ENCODE measurements at regions not wholly inside any gene's neighbourhood (a gene's known extent, or its start where the extent isn't known, plus 50 kb on each side); places are given as distances from the start of the nearest gene placed in this dataset.

GRCh38 chr2:20145497-20146193 lies 79.3 kb downstream of the SDC1 start:
- H3K9me3 ChIP-seq (ENCODE audit: control insufficient read depth in 2 of 3, low read length in 3 of 3) = no peaks in the 10 kb centered on the region
- H3K9me3 Mint-ChIP-seq = no peaks in the 10 kb centered on the region
- H3K36me3 Mint-ChIP-seq = no peaks in the 10 kb centered on the region
- no peak overlapping the region for H3K4me3 ChIP-seq (ENCODE audit: low read length)
- H3K4me1 ChIP-seq (ENCODE audit: control insufficient read depth in 2 of 2, insufficient read depth in 2 of 2, low read length in 2 of 2) = no peaks in the 10 kb centered on the region
- no peaks in the 10 kb centered on the region for H3K27me3 ChIP-seq (ENCODE audit: control insufficient read depth in 2 of 2, insufficient read depth in 2 of 2, low read length in 2 of 2)
- no peak overlapping the region for H3K27ac ChIP-seq (ENCODE audit: low read depth, low read length)
- ATAC-seq (no peak), DNase-seq (no peak)
- no peaks in the 10 kb centered on the region for H3K4me1 Mint-ChIP-seq
- H3K36me3 ChIP-seq (ENCODE audit: control insufficient read depth in 2 of 3, insufficient read depth in 3 of 3, low read length in 3 of 3) = no peaks in the 10 kb centered on the region
- H3K27me3 Mint-ChIP-seq = peaks cover 14 to 18% (median 16%) of the 10 kb centered on the region in 5 donors
- ChIA-PET CTCF (no interaction called here), POLR2A (no interaction called here)
- intact Hi-C loops (cut with micrococcal nuclease) = no loop called here
- no peak overlapping the region for H3K4me3 Mint-ChIP-seq
- no peak overlapping the region for H3K27ac Mint-ChIP-seq

GRCh38 chr2:20144861-20145260 lies 80.1 kb downstream of the SDC1 start:
- no peaks in the 10 kb centered on the region for H3K36me3 Mint-ChIP-seq
- Histone ChIP-seq H3K4me3 (ENCODE audit: low read length) (no peak overlapping the region), H3K27me3 (ENCODE audit: control insufficient read depth in 2 of 2, insufficient read depth in 2 of 2, low read length in 2 of 2) (no peaks in the 10 kb centered on the region), H3K27ac (ENCODE audit: low read depth, low read length) (no peak overlapping the region), H3K36me3 (ENCODE audit: control insufficient read depth in 2 of 3, insufficient read depth in 3 of 3, low read length in 3 of 3) (no peaks in the 10 kb centered on the region), H3K4me1 (ENCODE audit: control insufficient read depth in 2 of 2, insufficient read depth in 2 of 2, low read length in 2 of 2) (no peaks in the 10 kb centered on the region), H3K9me3 (ENCODE audit: control insufficient read depth in 2 of 3, low read length in 3 of 3) (no peaks in the 10 kb centered on the region)
- no peaks in the 10 kb centered on the region for H3K9me3 Mint-ChIP-seq
- intact Hi-C loops (cut with micrococcal nuclease) = no loop called here
- DNase-seq = no peak
- CTCF ChIA-PET = no interaction called here
- H3K4me1 Mint-ChIP-seq = no peaks in the 10 kb centered on the region
- H3K27ac Mint-ChIP-seq = no peak overlapping the region
- H3K27me3 Mint-ChIP-seq = peaks cover 9 to 15% (median 13%) of the 10 kb centered on the region in 5 donors
- no peak for ATAC-seq
- no peak overlapping the region for H3K4me3 Mint-ChIP-seq
- POLR2A ChIA-PET = no interaction called here

GRCh38 chr2:20144196-20144595 lies 80.7 kb downstream of the SDC1 start:
- POLR2A ChIA-PET = no interaction called here
- H3K4me1 Mint-ChIP-seq = no peaks in the 10 kb centered on the region
- intact Hi-C loops (cut with micrococcal nuclease) = no loop called here
- H3K4me3 Mint-ChIP-seq = no peak overlapping the region
- CTCF ChIA-PET = no interaction called here
- H3K9me3 Mint-ChIP-seq = no peaks in the 10 kb centered on the region
- DNase-seq (no peak), ATAC-seq (no peak)
- peaks cover 6 to 13% (median 10%) of the 10 kb centered on the region in 5 donors for H3K27me3 Mint-ChIP-seq
- no peak overlapping the region for H3K27ac ChIP-seq (ENCODE audit: low read depth, low read length)
- H3K4me3 ChIP-seq (ENCODE audit: low read length) = no peak overlapping the region
- no peaks in the 10 kb centered on the region for H3K36me3 ChIP-seq (ENCODE audit: control insufficient read depth in 2 of 3, insufficient read depth in 3 of 3, low read length in 3 of 3)
- H3K27ac Mint-ChIP-seq = no peak overlapping the region
- H3K27me3 ChIP-seq (ENCODE audit: control insufficient read depth in 2 of 2, insufficient read depth in 2 of 2, low read length in 2 of 2) = no peaks in the 10 kb centered on the region
- H3K36me3 Mint-ChIP-seq = no peaks in the 10 kb centered on the region
- H3K4me1 ChIP-seq (ENCODE audit: control insufficient read depth in 2 of 2, insufficient read depth in 2 of 2, low read length in 2 of 2) = no peaks in the 10 kb centered on the region
- no peaks in the 10 kb centered on the region for H3K9me3 ChIP-seq (ENCODE audit: control insufficient read depth in 2 of 3, low read length in 3 of 3)

- ChIA-PET CTCF (interaction anchor here (0.7 kb wide), 1 partner anchor 602 kb away, joined by 3 read pairs; no protein-coding TSS in a partner anchor), POLR2A (no interaction called here)
- no peaks in the 10 kb centered on the region for H3K4me1 Mint-ChIP-seq
- peaks cover 4 to 8% (median 5%) of the 10 kb centered on the region in 5 donors for H3K27me3 Mint-ChIP-seq
- H3K36me3 Mint-ChIP-seq = no peaks in the 10 kb centered on the region
- H3K27ac Mint-ChIP-seq = no peak overlapping the region
- Histone ChIP-seq H3K27ac (ENCODE audit: low read depth, low read length) (no peak overlapping the region), H3K4me3 (ENCODE audit: low read length) (no peak overlapping the region), H3K4me1 (ENCODE audit: control insufficient read depth in 2 of 2, insufficient read depth in 2 of 2, low read length in 2 of 2) (no peaks in the 10 kb centered on the region), H3K27me3 (ENCODE audit: control insufficient read depth in 2 of 2, insufficient read depth in 2 of 2, low read length in 2 of 2) (no peaks in the 10 kb centered on the region), H3K36me3 (ENCODE audit: control insufficient read depth in 2 of 3, insufficient read depth in 3 of 3, low read length in 3 of 3) (no peaks in the 10 kb centered on the region), H3K9me3 (ENCODE audit: control insufficient read depth in 2 of 3, low read length in 3 of 3) (no peaks in the 10 kb centered on the region)
- intact Hi-C loops (cut with micrococcal nuclease) = no loop called here
- no peak overlapping the region for H3K4me3 Mint-ChIP-seq
- DNase-seq (no peak), ATAC-seq (no peak)
- no peaks in the 10 kb centered on the region for H3K9me3 Mint-ChIP-seq
Observed at GRCh38 chr2:20143263-20143662, 81.7 kb downstream of the SDC1 start.

GRCh38 chr2:20141806-20142205 lies 83.1 kb downstream of the SDC1 start:
- Histone ChIP-seq H3K9me3 (ENCODE audit: control insufficient read depth in 2 of 3, low read length in 3 of 3) (no peaks in the 10 kb centered on the region), H3K4me1 (ENCODE audit: control insufficient read depth in 2 of 2, insufficient read depth in 2 of 2, low read length in 2 of 2) (no peaks in the 10 kb centered on the region), H3K27ac (ENCODE audit: low read depth, low read length) (no peak overlapping the region), H3K36me3 (ENCODE audit: control insufficient read depth in 2 of 3, insufficient read depth in 3 of 3, low read length in 3 of 3) (no peaks in the 10 kb centered on the region), H3K4me3 (ENCODE audit: low read length) (no peak overlapping the region), H3K27me3 (ENCODE audit: control insufficient read depth in 2 of 2, insufficient read depth in 2 of 2, low read length in 2 of 2) (no peaks in the 10 kb centered on the region)
- POLR2A ChIA-PET = no interaction called here
- ATAC-seq (no peak), DNase-seq (no peak)
- Mint-ChIP-seq H3K27ac (no peak overlapping the region), H3K4me3 (no peak overlapping the region), H3K27me3 (peaks cover 0 to 3% (median 0%) of the 10 kb centered on the region in 5 donors), H3K36me3 (no peaks in the 10 kb centered on the region), H3K9me3 (no peaks in the 10 kb centered on the region), H3K4me1 (no peaks in the 10 kb centered on the region)
- CTCF ChIA-PET = no interaction called here
- intact Hi-C loops (cut with micrococcal nuclease) = no loop called here

- H3K4me1 Mint-ChIP-seq = no peaks in the 10 kb centered on the region
- Histone ChIP-seq H3K27me3 (ENCODE audit: control insufficient read depth in 2 of 2, insufficient read depth in 2 of 2, low read length in 2 of 2) (no peaks in the 10 kb centered on the region), H3K27ac (ENCODE audit: low read depth, low read length) (no peak overlapping the region), H3K4me3 (ENCODE audit: low read length) (no peak overlapping the region), H3K9me3 (ENCODE audit: control insufficient read depth in 2 of 3, low read length in 3 of 3) (no peaks in the 10 kb centered on the region), H3K36me3 (ENCODE audit: control insufficient read depth in 2 of 3, insufficient read depth in 3 of 3, low read length in 3 of 3) (no peaks in the 10 kb centered on the region), H3K4me1 (ENCODE audit: control insufficient read depth in 2 of 2, insufficient read depth in 2 of 2, low read length in 2 of 2) (no peaks in the 10 kb centered on the region)
- no peak overlapping the region for H3K27ac Mint-ChIP-seq
- DNase-seq = no peak
- ChIA-PET CTCF (no interaction called here), POLR2A (no interaction called here)
- intact Hi-C loops (cut with micrococcal nuclease) = no loop called here
- no peaks in the 10 kb centered on the region for H3K9me3 Mint-ChIP-seq
- H3K27me3 Mint-ChIP-seq = no peaks in the 10 kb centered on the region
- ATAC-seq = no peak
- H3K4me3 Mint-ChIP-seq = no peak overlapping the region
- no peaks in the 10 kb centered on the region for H3K36me3 Mint-ChIP-seq
Observed at GRCh38 chr2:20141056-20141762, 83.7 kb downstream of the SDC1 start.

Data from naive thymus-derived CD4-positive, alpha-beta T cell (primary cell).